ENCODE measurements at regions not wholly inside any gene's neighbourhood (a gene's known extent, or its start where the extent isn't known, plus 50 kb on each side); places are given as distances from the start of the nearest gene placed in this dataset.
A peak's percentile ranks its signal among the peaks of the same experiment; 100 is the strongest.

GRCh38 chr2:200743042-200743676 lies 68.6 kb upstream of the BZW1 start:
- H3K36me3 ChIP-seq (ENCODE audit: control insufficient read depth in 4 of 4, insufficient read depth in 4 of 4, low read length in 3 of 4) = peaks cover 0 to 19% (median under 1%) of the 10 kb centered on the region in 4 experiments
- ChIA-PET CTCF (interaction anchor here (1.1 kb wide), 1 partner anchor 26 kb away, joined by 3 read pairs; no protein-coding TSS in a partner anchor), POLR2A (no interaction called here)
- H3K27ac ChIP-seq (ENCODE audit: insufficient read depth in 1 of 2, low read depth in 1 of 2, low read length in 2 of 2, poor library complexity in 1 of 2, severe bottlenecking in 2 of 2) = no peak overlapping the region
- DNase-seq = no peak
- H3K4me3 ChIP-seq (ENCODE audit: control insufficient read depth in 1 of 7, extremely low read depth in 1 of 7, insufficient read depth in 4 of 7, low read depth in 2 of 7, low read length in 6 of 7) = no peak overlapping the region
- no peaks in the 10 kb centered on the region for H3K9me3 ChIP-seq (ENCODE audit: control extremely low read depth in 1 of 5, control insufficient read depth in 4 of 5, insufficient read depth in 2 of 5, low read depth in 1 of 5, low read length in 4 of 5)
- H3K27me3 ChIP-seq (replicated peaks in 2 of 5; ENCODE audit: control insufficient read depth in 4 of 5, insufficient read depth in 5 of 5, low read length in 4 of 5) = no peaks in the 10 kb centered on the region
- H3K4me1 ChIP-seq (ENCODE audit: control extremely low read depth in 1 of 4, control insufficient read depth in 4 of 4, insufficient read depth in 4 of 4, low read length in 3 of 4) = peaks cover 0 to 20% (median 0%) of the 10 kb centered on the region in 4 experiments
- WGBS (ENCODE audit: insufficient coverage) = 94% methylated on average over 6 of the region's 10 CpGs

GRCh38 chr2:200744201-200744602 lies 67.5 kb upstream of the BZW1 start:
- no peak for DNase-seq
- 93% methylated on average over 6 of the region's 6 CpGs for WGBS (ENCODE audit: insufficient coverage)
- Histone ChIP-seq H3K4me3 (ENCODE audit: control insufficient read depth in 1 of 7, extremely low read depth in 1 of 7, insufficient read depth in 4 of 7, low read depth in 2 of 7, low read length in 6 of 7) (no peak overlapping the region), H3K27ac (ENCODE audit: insufficient read depth in 1 of 2, low read depth in 1 of 2, low read length in 2 of 2, poor library complexity in 1 of 2, severe bottlenecking in 2 of 2) (no peak overlapping the region), H3K9me3 (ENCODE audit: control extremely low read depth in 1 of 5, control insufficient read depth in 4 of 5, insufficient read depth in 2 of 5, low read depth in 1 of 5, low read length in 4 of 5) (no peaks in the 10 kb centered on the region), H3K36me3 (ENCODE audit: control insufficient read depth in 4 of 4, insufficient read depth in 4 of 4, low read length in 3 of 4) (peaks cover 0 to 19% (median 2%) of the 10 kb centered on the region in 4 experiments), H3K27me3 (replicated peaks in 2 of 5; ENCODE audit: control insufficient read depth in 4 of 5, insufficient read depth in 5 of 5, low read length in 4 of 5) (no peaks in the 10 kb centered on the region), H3K4me1 (ENCODE audit: control extremely low read depth in 1 of 4, control insufficient read depth in 4 of 4, insufficient read depth in 4 of 4, low read length in 3 of 4) (peaks cover 0 to 20% (median 0%) of the 10 kb centered on the region in 4 experiments)
- POLR2A ChIA-PET = no interaction called here
- CTCF ChIA-PET = interaction anchor here (1.1 kb wide), 1 partner anchor 28 kb away, joined by 3 read pairs; no protein-coding TSS in a partner anchor

DNA sequence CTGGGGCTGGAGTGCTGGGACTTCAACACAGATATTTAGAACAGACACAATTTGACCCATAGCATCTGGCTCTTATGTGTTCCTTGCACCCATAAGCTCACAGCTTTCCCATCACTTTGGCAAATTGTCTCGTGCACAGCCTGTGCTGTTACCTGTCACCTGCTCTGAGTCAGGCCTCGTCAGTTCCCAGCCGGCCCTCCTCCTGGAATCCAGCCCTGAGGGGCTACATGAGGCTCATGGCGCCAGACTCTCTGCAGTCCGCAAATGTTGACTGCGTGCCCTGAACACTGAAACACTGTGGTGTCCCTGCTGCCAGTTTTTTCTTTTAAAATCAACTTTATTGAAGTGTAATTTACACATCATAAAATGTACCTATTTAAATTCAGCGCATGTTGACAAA lies 65.4 kb upstream of the BZW1 start:
- H3K27me3 ChIP-seq (replicated peaks in 2 of 5; ENCODE audit: control insufficient read depth in 4 of 5, insufficient read depth in 5 of 5, low read length in 4 of 5) = no peaks in the 10 kb centered on the region
- H3K4me1 ChIP-seq (ENCODE audit: control extremely low read depth in 1 of 4, control insufficient read depth in 4 of 4, insufficient read depth in 4 of 4, low read length in 3 of 4) = peaks cover 0 to 20% (median 0%) of the 10 kb centered on the region in 4 experiments
- H3K4me3 ChIP-seq (ENCODE audit: control insufficient read depth in 1 of 7, extremely low read depth in 1 of 7, insufficient read depth in 4 of 7, low read depth in 2 of 7, low read length in 6 of 7) = no peak overlapping the region
- WGBS (ENCODE audit: insufficient coverage) = 94% methylated on average over 4 of the region's 7 CpGs
- DNase-seq = no peak
- POLR2A ChIA-PET = no interaction called here
- no peaks in the 10 kb centered on the region for H3K9me3 ChIP-seq (ENCODE audit: control extremely low read depth in 1 of 5, control insufficient read depth in 4 of 5, insufficient read depth in 2 of 5, low read depth in 1 of 5, low read length in 4 of 5)
- H3K36me3 ChIP-seq (ENCODE audit: control insufficient read depth in 4 of 4, insufficient read depth in 4 of 4, low read length in 3 of 4) = peaks cover 0 to 18% (median 3%) of the 10 kb centered on the region in 4 experiments
- no peak overlapping the region for H3K27ac ChIP-seq (ENCODE audit: insufficient read depth in 1 of 2, low read depth in 1 of 2, low read length in 2 of 2, poor library complexity in 1 of 2, severe bottlenecking in 2 of 2)
- CTCF ChIA-PET = interaction anchor here (1.6 to 2.0 kb wide), 2 partner anchors 10 to 12 kb away, joined by 4 to 9 read pairs; no protein-coding TSS in a partner anchor

DNA sequence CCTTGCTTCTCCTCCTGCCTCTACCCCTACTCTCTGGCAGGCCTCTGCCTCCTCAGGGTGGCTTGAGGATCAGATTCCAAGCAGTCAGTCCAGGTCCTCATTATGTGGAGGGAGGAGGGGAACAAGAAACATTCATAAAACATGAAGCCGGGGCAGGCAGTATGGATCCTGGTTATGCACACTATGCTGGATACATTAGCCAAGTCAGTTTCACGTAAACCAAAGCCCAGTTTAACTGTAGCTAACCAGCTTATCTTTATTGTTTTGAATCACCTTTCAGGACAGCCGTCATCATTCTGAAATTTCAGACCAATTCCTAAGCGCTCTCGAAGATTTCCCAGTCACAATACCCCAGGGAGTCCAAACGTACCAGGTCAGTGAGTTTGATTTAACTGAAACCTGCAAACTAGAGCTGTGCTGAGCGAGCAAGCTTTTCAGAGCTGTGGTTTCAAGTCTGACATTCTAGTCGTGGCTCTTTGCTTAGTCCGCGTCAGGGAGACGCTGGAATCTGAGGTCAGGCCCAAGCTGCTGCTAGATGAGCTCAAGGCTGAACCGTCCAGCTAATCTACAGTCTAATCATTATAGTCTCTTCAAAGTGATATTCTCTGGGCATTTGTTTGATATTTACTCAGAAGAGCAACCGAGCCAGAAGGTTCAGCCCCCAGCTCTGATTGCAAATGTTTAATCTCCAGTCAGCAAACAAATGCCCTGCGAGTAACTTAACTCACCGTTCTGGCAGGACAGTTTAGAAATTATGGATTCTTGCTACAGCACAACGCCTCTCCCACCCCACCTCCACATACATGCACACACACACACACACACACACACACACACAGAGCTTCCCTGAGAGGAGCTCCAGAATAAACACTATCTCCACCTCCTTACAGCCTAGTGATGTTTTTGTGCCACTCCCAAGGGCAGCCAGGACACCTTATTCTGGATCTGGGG lies 63.8 kb upstream of the BZW1 start:
- Histone ChIP-seq H3K9me3 (ENCODE audit: control extremely low read depth in 1 of 5, control insufficient read depth in 4 of 5, insufficient read depth in 2 of 5, low read depth in 1 of 5, low read length in 4 of 5) (no peaks in the 10 kb centered on the region), H3K4me3 (ENCODE audit: control insufficient read depth in 1 of 7, extremely low read depth in 1 of 7, insufficient read depth in 4 of 7, low read depth in 2 of 7, low read length in 6 of 7) (no peak overlapping the region), H3K27ac (ENCODE audit: insufficient read depth in 1 of 2, low read depth in 1 of 2, low read length in 2 of 2, poor library complexity in 1 of 2, severe bottlenecking in 2 of 2) (no peak overlapping the region), H3K4me1 (ENCODE audit: control extremely low read depth in 1 of 4, control insufficient read depth in 4 of 4, insufficient read depth in 4 of 4, low read length in 3 of 4) (peaks cover 0 to 4% (median 0%) of the 10 kb centered on the region in 4 experiments), H3K27me3 (replicated peaks in 2 of 5; ENCODE audit: control insufficient read depth in 4 of 5, insufficient read depth in 5 of 5, low read length in 4 of 5) (no peaks in the 10 kb centered on the region), H3K36me3 (ENCODE audit: control insufficient read depth in 4 of 4, insufficient read depth in 4 of 4, low read length in 3 of 4) (peaks cover 0 to 20% (median 4%) of the 10 kb centered on the region in 4 experiments)
- DNase-seq = no peak
- ChIA-PET CTCF (interaction anchor here (1.1 kb wide), 1 partner anchor 37 kb away, joined by 3 read pairs; no protein-coding TSS in a partner anchor), POLR2A (no interaction called here)
- WGBS (ENCODE audit: insufficient coverage) = 97% methylated on average over 16 of the region's 16 CpGs

- CTCF ChIA-PET = interaction anchor here (1.6 kb wide), 1 partner anchor 18 kb away, joined by 5 read pairs; no protein-coding TSS in a partner anchor
- H3K36me3 ChIP-seq (ENCODE audit: control insufficient read depth in 4 of 4, insufficient read depth in 4 of 4, low read length in 3 of 4) = peaks cover 0 to 22% (median 4%) of the 10 kb centered on the region in 4 experiments
- peaks cover 0 to 2% (median 0%) of the 10 kb centered on the region in 4 experiments for H3K4me1 ChIP-seq (ENCODE audit: control extremely low read depth in 1 of 4, control insufficient read depth in 4 of 4, insufficient read depth in 4 of 4, low read length in 3 of 4)
- no peak overlapping the region for H3K27ac ChIP-seq (ENCODE audit: insufficient read depth in 1 of 2, low read depth in 1 of 2, low read length in 2 of 2, poor library complexity in 1 of 2, severe bottlenecking in 2 of 2)
- H3K4me3 ChIP-seq (ENCODE audit: control insufficient read depth in 1 of 7, extremely low read depth in 1 of 7, insufficient read depth in 4 of 7, low read depth in 2 of 7, low read length in 6 of 7) = no peak overlapping the region
- DNase-seq = no peak
- POLR2A ChIA-PET = interaction anchor here (0.6 kb wide), 1 partner anchor 1475 kb away, joined by 3 read pairs; no protein-coding TSS in a partner anchor
- 95% methylated on average over 2 of the region's 4 CpGs for WGBS (ENCODE audit: insufficient coverage)
- H3K27me3 ChIP-seq (replicated peaks in 2 of 5; ENCODE audit: control insufficient read depth in 4 of 5, insufficient read depth in 5 of 5, low read length in 4 of 5) = no peaks in the 10 kb centered on the region
- H3K9me3 ChIP-seq (ENCODE audit: control extremely low read depth in 1 of 5, control insufficient read depth in 4 of 5, insufficient read depth in 2 of 5, low read depth in 1 of 5, low read length in 4 of 5) = no peaks in the 10 kb centered on the region
These were observed 62.9 kb upstream of the BZW1 start for GRCh38 chr2:200748779-200749178.

DNA sequence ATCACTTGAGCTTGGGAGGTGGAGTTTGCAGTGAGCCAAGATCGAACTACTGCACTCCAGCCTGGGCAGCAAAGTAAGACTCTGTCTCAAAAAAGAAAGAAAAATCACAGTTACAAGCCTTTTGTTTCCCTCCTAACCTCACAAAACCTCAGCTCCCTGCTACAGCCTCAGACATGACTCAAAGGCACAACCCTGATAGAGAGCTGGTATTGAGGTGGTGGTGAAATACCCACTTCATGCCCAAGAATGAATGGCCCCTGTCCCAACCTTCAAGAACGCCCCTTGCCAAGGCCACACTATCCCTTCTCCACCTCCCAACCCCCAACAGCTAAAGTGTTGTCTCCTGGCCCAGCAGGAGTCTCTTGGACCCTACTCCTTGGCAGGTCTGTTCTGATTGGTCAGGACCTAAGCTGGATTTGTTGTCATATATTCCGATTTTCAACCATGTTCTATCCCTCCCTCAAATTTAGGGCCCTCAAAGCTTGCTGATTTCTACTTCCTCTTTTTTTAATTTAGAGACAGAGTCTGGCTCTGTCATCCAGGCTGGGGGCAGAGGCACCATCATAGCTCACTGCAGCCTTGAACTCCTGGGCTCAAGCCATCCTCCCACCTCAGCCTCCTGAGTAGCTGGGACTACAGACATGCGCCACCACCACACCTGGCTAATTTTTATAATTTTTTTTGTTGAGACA lies 61.9 kb upstream of the BZW1 start:
- H3K4me3 ChIP-seq (ENCODE audit: control insufficient read depth in 1 of 7, extremely low read depth in 1 of 7, insufficient read depth in 4 of 7, low read depth in 2 of 7, low read length in 6 of 7) = no peak overlapping the region
- H3K27ac ChIP-seq (ENCODE audit: insufficient read depth in 1 of 2, low read depth in 1 of 2, low read length in 2 of 2, poor library complexity in 1 of 2, severe bottlenecking in 2 of 2) = no peak overlapping the region
- no peaks in the 10 kb centered on the region for H3K9me3 ChIP-seq (ENCODE audit: control extremely low read depth in 1 of 5, control insufficient read depth in 4 of 5, insufficient read depth in 2 of 5, low read depth in 1 of 5, low read length in 4 of 5)
- peak in 2 of 3 donors; percentile 18 to 27 for DNase-seq
- CTCF ChIA-PET = interaction anchor here (0.7 to 1.6 kb wide), 7 partner anchors 9 to 39 kb away, joined by 3 to 5 read pairs (median 4); no protein-coding TSS in a partner anchor
- H3K4me1 ChIP-seq (ENCODE audit: control extremely low read depth in 1 of 4, control insufficient read depth in 4 of 4, insufficient read depth in 4 of 4, low read length in 3 of 4) = peaks cover 0 to 4% (median 0%) of the 10 kb centered on the region in 4 experiments
- no peaks in the 10 kb centered on the region for H3K27me3 ChIP-seq (replicated peaks in 2 of 5; ENCODE audit: control insufficient read depth in 4 of 5, insufficient read depth in 5 of 5, low read length in 4 of 5)
- POLR2A ChIA-PET = interaction anchor here (0.6 kb wide), 2 partner anchors 75 to 1474 kb away, joined by 3 read pairs; no protein-coding TSS in a partner anchor
- 100% methylated on average over 2 of the region's 4 CpGs for WGBS (ENCODE audit: insufficient coverage)
- peaks cover 0 to 25% (median 4%) of the 10 kb centered on the region in 4 experiments for H3K36me3 ChIP-seq (ENCODE audit: control insufficient read depth in 4 of 4, insufficient read depth in 4 of 4, low read length in 3 of 4)

All from common myeloid progenitor, CD34-positive (primary cell).